Fibroblast of skin of abdomen (primary cell): ENCODE measurements at regions not wholly inside any gene's neighbourhood (a gene's known extent, or its start where the extent isn't known, plus 50 kb on each side); places are given as distances from the start of the nearest gene placed in this dataset.
"Not testable (repeated sequence)": the region's sequence is repeated elsewhere in the genome, so short reads cannot be mapped to it uniquely, and the experiment has no call there.

Experiments
- DNase-seq: peaks from one replicate; pipeline ENCODE4 v3.0.0-alpha.2; 2013

- DNase-seq = no peak
Observed at GRCh38 chr22:26769663-26770062, 112.3 kb downstream of the MIAT start.

- peak; percentile 43 for DNase-seq
Observed at GRCh38 chr22:26770624-26771023, 113.2 kb downstream of the MIAT start.

DNA sequence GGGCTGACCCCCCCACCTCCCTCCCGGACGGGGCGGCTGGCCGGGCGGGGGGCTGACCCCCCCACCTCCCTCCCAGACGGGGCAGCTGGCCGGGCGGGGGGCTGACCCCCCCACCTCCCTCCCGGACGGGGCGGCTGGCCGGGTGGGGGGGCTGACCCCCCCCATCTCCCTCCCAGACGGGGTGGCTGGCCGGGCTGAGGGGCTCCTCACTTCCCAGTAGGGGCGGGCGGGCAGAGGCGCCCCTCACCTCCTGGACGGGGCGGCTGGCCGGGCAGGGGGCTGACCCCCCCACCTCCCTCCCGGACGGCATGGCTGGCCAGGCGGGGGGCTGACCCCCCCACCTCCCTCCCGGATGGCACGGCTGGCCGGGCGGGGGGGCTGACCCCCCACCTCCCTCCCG lies 115.7 kb downstream of the MIAT start:
- not testable (repeated sequence) for DNase-seq

DNA sequence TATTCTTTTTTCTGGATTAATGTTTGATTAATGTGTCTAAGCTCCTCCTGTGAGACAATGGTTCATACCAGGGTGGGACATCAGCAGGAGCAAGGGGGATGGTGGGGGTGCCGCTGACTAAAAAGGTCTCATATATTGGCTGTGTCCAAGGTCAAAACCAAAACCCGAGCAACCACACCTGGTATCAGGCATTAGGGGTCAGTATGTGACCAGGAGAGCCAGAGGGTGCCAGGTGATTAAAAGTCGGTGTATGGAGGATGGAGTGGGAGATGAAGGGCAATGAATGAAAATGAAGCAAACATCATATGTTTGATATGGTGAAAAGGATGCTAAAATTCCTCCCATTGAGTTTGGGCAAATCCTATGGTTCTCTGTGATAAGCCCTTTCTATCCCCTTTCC lies 118.0 kb downstream of the MIAT start:
- DNase-seq = no peak

DNA sequence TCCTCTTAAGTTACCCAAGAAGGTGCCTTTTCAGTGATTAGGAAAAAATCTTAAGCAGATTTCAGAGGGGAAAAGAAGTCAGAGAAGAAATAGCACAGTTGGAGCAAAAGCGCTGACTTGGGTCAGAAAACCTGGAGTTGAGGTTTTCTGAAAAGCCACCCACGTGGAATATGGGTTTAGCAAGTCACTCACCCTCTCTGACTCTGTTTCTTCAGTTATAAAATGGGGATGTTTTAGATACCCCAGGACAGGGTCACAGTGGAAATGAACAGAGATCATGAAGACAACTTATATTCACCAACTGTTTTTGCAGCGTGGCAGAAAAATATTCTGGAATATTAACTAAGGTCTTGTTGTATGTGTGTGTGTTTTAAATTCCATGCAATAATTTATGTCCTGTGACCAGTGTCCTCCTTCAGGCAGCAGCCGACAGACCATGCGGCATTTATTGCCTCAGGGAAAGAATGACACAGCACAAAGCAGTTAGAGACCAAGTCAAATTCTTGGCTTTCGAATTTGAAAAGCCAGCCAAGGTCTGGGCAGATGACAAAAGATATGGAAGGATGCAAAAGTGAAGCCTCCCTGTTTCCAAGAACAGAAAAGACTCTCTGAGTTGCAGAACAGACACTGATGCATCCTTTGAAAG lies 119.9 kb downstream of the MIAT start:
- DNase-seq = no peak

DNA sequence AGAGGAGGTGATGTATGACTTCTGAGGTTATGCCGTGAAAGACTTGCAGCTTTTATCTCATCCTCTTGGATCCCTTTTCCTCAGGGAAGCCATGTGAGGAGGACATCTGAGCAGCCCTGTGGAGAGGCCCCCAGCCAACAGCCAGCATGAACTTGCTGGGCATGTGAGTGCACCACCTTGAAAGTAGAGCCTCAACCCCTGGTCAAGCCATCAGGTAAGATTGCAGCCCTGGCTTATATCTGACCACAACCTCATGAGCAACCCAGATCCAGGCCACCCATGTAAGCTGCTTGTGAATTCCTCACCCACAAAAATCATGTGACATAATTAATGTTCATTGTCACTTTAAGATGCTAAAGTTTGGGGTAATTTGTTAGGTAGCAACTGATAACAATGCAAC lies 121.0 kb downstream of the MIAT start:
- no peak for DNase-seq

DNA sequence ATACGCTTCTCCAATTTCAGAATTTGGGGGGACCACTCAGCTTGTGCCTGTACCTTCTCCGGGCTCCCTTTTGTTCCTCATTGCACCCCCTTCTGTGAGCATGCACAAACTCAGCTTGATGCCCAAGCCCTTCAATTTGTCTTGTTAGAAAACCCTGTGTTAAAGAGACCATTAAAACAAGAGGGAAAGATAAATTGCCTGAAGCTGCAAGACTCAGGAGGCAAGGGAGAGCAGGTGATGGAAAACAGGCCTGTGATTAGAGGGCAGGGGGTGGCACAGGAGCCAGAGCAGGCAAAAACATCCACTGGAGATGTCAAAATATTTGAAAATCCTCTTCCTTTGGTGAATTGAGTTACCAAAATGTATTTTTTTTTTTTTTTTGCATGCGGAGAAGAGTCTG lies 121.7 kb downstream of the MIAT start:
- DNase-seq = no peak

GRCh38 chr22:26779929-26780328 lies 122.5 kb downstream of the MIAT start:
- DNase-seq = no peak

- no peak for DNase-seq
Observed at GRCh38 chr22:26780521-26780920, 123.1 kb downstream of the MIAT start.

DNA sequence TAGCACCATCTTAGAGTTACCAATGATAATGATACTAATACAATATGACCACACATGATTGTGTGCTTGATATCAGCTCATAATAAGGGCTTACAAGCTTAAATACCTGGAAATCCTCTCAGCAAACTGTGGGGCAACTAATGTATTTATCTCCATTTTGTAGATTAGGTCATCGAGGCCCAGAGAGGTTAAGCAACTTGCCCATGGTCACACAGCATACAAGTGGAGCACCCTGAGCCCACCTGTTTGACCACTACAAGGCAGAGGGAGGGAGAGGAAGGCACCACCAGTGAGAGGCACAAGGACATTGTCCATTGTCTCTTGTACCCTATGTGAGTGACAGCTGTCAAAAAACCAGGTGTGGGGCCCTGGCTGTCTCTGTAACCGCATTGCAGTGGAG lies 123.7 kb downstream of the MIAT start:
- DNase-seq = no peak

DNA sequence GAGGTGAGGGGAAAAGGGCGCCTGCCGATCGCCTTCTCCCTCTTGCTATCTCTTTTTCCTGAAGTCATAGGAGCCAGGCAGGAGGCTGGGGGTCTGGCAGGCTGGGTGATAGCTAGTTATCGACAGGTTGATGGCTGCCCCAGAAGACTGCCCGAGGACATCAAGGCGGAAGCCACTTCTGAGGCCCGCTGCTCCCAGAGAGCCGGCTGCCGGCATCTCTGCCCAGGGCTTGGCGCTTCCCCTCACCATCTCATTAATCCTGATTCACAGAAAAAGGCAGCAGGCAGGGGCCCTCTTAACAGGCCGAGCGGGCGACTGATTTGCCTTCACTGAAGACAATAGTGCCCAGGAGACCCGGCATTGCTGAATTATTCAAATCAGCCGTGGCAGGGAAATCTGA lies 124.2 kb downstream of the MIAT start:
- no peak for DNase-seq

- DNase-seq = no peak
Observed at GRCh38 chr22:26783885-26784284, 126.5 kb downstream of the MIAT start.

- DNase-seq = no peak
Observed at GRCh38 chr22:26784772-26785171, 127.4 kb downstream of the MIAT start.

GRCh38 chr22:26785932-26786331 lies 128.5 kb downstream of the MIAT start:
- DNase-seq = no peak

DNA sequence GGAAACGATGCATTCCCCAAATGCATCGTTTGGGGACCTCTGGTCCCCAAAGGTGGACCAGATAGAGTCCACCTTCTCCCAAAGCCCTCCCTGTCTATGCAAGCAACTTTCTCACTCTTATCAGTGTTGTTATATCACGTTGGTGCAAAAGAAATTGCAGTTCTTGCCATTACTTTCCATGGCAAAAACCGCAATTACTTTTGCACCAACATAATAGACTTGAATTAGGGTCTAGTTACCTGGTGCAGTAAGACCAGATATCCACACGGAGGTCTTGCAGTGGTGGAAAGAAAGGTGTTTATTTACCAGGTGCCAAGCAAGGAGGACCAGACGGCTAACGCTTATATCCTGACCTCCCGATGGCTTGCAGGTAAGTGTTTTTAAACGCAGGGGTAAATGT lies 129.0 kb downstream of the MIAT start:
- no peak for DNase-seq

GRCh38 chr22:26789951-26790350 lies 132.6 kb downstream of the MIAT start:
- no peak for DNase-seq

DNA sequence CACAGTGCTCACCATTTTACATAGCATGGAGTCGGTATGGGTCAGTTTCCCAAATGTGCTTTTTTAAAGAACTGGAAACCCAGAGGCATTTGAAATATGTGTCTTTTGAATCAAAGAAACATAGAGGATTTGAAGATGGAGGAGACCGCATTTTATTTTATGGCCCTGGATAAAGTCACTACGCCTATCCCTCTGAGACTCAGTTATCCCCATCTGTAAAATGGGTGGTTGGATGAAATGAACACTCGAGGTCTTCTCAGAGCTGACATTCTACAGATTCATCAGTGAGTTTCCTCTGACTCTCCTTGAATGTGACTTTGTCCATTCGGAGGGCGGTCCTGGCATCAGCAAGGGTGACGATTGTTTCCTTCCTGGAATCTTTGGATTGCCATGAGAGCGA lies 135.1 kb downstream of the MIAT start:
- DNase-seq = no peak

GRCh38 chr22:26796785-26797184 lies 139.4 kb downstream of the MIAT start:
- DNase-seq = no peak

- DNase-seq = no peak
Observed at GRCh38 chr22:26797910-26798309, 140.5 kb downstream of the MIAT start.

DNA sequence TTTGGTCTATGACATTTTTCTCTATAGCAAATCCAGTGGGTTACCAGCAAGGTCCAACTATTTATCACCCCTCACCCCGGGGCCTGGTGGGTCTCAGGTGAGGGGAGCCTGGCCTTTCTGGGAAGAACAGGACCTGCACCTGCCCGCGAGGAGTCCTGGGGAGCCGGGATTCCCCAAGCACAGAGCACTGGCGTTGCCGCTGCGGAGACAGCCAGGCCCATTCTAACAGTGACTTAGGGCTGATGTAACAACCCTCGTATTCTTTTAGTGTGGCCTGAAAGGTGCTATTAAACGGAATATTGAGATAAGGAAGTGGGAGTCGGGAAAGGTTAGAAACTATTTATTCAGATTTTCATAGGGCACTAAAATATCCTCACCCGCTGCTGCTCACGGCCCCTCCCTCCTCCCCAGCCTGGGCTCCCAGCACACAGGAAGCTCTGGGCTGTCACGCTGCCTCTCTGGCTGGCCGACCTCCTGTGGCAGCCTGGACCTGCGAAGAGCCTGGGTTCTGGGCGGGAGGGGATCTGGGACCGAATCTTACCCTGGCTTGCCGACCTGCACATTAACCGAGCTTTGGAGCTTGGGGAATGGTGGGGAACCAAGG lies 141.2 kb downstream of the MIAT start:
- DNase-seq = no peak

- no peak for DNase-seq
Observed at GRCh38 chr22:26800858-26801257, 143.5 kb downstream of the MIAT start.

GRCh38 chr22:26801449-26801848 lies 144.1 kb downstream of the MIAT start:
- DNase-seq = no peak

GRCh38 chr22:26804315-26804714 lies 146.9 kb downstream of the MIAT start:
- no peak for DNase-seq

DNA sequence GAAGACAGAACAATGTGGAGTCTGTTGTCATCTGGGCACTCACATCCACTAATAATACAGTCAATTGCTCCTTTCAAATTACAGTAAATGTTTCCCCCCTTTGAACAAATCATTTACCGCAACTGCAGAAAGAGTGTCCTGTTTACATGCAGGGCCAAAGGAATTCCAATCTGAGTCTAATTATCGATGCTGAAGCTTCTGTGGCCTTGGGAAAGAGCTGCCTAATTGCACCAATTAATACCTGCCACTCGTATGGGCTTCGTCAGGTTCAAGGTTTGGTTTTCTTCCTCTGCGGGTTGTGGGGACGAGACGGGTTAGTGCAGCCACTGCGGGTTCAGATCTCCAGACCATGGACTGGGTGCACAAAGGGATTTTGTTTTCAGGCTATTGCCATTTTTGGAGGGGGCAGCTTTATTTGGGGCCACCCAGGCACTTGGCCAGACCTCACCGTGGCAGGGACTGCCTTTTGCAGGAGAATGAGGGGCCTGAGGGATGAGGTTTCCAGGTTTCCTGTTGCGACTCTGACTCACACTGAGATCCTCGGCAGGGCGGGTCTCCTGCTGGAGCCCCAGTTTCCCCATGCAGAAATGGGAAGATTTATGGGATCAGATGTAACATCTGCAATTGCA lies 147.6 kb downstream of the MIAT start:
- DNase-seq = peak; percentile 73
